ENCODE measurements at regions not wholly inside any gene's neighbourhood (a gene's known extent, or its start where the extent isn't known, plus 50 kb on each side); places are given as distances from the start of the nearest gene placed in this dataset.
A peak's percentile ranks its signal among the peaks of the same experiment; 100 is the strongest.

DNA sequence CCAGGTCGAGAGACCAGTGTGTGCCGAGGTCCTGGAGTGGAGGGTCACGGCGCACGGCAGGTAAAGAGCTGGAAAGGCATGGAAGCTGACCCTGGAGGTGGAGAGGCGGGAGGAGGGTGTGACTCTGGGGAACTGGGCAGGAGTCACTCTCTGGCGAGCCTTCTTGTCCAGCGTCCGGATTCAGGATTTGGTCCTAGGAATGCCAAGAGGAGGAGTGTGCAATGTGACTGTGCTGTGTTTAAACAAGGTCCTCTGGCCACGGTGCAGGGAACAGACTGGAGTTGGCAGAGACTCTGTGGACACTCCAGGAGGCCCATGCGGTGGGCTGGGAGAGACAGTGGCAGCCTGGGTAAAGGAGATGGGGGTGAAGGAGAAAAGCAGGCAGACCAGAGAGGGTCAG, 64.2 kb upstream of the CASZ1 start:
- peak in 1 of 2 experiments; percentile 27 for DNase-seq (ENCODE audit: low read depth in 1 of 2, low spot score in 1 of 2)
- in situ Hi-C loops (cut with HindIII; ENCODE audit: low pct_unique_long_range_greater_than_20kb, low sequenced_read_pairs) = no loop called here
- no peak for TF ChIP-seq JUND (IDR thresholded peaks at IDR 0.05; ENCODE audit: low read depth)

DNA sequence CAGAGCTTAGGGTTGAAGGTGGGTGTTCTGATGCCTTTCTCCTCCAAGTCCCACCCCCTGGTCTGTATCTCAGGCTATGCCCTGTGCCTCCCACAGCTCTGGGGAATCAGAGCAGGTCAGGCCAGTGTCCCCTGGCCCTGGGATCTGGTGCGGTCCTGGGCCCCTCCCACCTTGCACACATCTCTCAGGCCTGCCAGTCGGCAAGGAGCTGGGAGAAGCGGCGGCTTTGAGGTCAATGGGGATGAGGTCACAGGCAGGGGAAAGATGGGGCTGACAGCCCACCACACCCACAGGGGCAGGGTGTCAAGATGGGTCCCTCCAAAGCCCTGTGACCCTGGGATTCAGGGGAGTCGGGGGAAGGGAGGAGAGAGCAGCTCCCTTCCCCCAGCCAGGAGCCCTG, 65.4 kb upstream of the CASZ1 start:
- DNase-seq (ENCODE audit: low read depth in 1 of 2, low spot score in 1 of 2) = no peak
- TF ChIP-seq JUND (IDR thresholded peaks at IDR 0.05; ENCODE audit: low read depth) = no peak
- in situ Hi-C loops (cut with HindIII; ENCODE audit: low pct_unique_long_range_greater_than_20kb, low sequenced_read_pairs) = no loop called here

DNA sequence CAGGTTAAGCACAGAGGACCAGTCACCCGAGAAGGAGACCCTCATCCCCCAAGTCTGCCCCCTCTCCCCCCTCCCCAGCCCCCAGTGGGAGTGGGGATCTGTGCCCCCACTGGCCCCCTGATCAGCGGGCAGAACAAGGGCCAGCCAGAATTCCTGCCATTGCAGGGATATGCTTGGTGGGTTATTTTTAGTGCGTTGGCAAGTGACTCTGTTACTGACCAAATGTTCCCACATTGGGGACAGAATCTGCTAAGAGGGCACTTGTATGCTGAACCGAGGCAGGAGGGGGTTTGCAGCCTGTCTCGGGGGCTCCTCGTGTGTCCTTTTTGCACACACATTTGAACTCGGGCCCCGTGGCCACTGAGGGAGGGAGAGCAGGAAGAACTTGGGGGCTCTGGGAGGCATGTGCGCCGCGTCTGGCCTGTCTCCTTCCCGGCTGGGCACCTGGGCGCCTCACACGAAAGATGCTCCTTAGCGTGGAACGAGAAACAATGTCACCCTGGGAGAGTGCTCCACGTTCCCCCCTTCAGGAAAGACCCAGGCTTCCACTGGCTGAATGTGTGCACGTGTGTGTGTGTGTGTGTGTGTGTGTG, 66.4 kb upstream of the CASZ1 start:
- DNase-seq (ENCODE audit: low read depth in 1 of 2, low spot score in 1 of 2) = no peak
- no peak for TF ChIP-seq JUND (IDR thresholded peaks at IDR 0.05; ENCODE audit: low read depth)
- in situ Hi-C loops (cut with HindIII; ENCODE audit: low pct_unique_long_range_greater_than_20kb, low sequenced_read_pairs) = no loop called here

DNA sequence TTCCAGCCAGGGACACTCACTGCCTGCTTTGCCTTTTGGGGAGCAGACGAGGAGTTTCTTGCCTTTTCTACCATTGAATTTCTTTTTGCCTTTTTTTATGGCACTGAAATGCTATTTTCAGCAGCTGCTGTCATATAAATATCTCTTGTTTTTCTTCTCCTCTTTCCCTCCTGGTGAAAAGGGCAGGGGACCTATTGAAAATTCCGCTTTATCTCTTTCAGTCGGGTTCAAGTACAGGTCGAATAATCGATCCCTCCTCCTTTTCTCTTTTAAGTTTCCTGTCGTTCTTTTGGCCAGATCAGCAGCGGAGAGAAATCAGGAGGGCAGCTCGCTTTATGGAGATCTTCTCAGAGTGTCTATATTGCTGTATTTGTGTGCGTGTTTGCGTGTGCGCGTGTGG, 67.4 kb upstream of the CASZ1 start:
- in situ Hi-C loops (cut with HindIII; ENCODE audit: low pct_unique_long_range_greater_than_20kb, low sequenced_read_pairs) = no loop called here
- no peak for TF ChIP-seq JUND (IDR thresholded peaks at IDR 0.05; ENCODE audit: low read depth)
- no peak for DNase-seq (ENCODE audit: low read depth in 1 of 2, low spot score in 1 of 2)

DNA sequence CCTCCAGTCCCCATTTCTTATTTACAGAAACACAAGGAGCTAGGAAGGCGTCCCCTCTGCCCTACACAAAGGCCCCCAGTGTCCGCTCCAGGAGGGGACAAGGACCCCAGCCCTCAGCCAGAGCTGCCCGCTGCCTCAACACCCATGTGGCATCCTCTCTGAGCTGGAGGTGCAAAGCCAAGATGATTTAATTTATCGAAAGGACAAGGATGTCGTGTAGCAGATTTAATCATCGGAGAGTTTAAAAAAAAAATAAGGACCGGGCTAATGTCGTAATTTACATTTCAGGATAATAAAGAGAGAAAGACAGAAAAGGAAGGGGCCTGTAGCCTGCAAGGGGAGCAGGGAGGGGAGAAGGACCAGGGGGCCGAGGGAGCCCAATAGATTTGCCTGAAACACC, 68.3 kb upstream of the CASZ1 start:
- in situ Hi-C loops (cut with HindIII; ENCODE audit: low pct_unique_long_range_greater_than_20kb, low sequenced_read_pairs) = no loop called here
- no peak for DNase-seq (ENCODE audit: low read depth in 1 of 2, low spot score in 1 of 2)
- TF ChIP-seq JUND (IDR thresholded peaks at IDR 0.05; ENCODE audit: low read depth) = no peak

DNA sequence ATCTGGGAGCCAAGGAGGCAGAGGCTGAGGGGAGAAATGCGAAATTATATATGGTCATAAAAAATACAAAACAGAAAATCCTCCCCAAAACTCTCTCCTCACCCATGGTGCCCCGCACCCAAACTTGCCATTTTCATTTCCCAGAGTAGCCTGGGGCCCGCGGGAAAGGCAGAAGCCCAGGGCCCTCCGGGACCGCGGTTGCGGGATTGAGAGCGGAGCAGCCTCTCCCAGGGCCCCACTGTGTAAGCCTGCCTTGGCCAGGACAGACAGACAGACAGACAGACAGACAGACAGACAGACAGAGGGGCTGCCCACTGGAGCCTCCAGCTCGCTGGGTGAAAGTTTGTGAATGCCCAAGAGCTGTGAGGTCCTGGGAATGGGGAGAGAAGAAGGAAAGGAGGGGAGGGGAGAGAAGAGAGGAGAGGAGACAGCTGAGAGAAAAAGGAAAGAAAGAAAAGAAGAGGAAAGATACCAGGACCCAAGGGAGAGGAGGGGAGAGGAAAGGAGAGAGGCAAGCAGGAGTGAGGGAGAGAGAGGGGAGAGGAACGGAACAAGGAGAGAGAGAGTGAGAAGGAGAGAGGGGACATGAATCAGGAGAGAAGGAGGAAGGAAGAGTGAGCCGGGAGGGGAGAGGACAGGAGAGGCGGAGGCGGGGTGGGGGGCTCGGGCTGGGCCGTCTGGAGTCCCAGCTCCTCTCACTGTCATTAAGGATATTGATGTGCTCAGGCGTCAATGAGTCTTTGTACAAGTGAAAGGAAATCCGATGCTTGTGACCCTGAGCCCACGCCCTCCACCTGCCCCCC, 69.3 kb upstream of the CASZ1 start:
- in situ Hi-C loops (cut with HindIII; ENCODE audit: low pct_unique_long_range_greater_than_20kb, low sequenced_read_pairs) = no loop called here
- TF ChIP-seq JUND (IDR thresholded peaks at IDR 0.05; ENCODE audit: low read depth) = no peak
- DNase-seq (ENCODE audit: low read depth in 1 of 2, low spot score in 1 of 2) = no peak

DNA sequence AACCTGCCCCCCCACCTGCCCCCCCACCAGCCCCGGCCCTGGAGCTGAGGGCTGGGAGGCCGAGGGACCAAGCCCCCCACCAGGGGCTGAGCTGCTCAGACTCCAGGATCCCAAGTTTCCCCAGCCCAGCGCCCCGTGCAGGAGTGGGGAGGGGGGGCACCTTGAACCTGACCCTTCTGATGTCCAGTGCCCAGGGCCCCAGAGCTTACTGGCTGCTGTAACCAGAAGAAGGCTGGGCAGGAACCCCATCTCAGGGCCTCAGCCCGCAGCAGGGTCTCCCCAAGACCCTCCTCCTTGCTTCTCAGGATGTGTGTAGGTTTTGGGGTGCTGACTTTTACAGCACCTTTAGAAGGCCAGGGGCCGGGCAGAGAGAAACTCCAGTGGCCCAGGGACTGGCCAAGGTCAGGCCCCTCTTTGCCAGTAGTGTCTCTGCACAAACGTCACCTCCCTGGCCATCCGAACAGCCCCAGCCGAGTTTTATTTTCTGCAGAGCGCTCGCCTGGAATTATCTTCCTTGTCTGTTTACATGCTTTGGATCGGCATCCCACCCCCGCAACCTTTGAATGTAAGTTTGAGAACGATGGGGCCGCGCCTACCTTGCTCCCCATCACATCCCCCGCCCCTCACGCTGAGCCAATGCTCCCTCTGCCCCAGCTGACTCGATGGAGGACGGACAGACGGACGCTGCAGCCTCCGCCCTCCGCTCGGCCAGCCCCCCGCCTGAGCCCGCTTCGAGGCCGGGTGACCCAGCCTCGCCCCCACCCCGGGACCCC, 70.1 kb upstream of the CASZ1 start:
- DNase-seq (ENCODE audit: low read depth in 1 of 2, low spot score in 1 of 2) = peak in 1 of 2 experiments; percentile 12
- in situ Hi-C loops (cut with HindIII; ENCODE audit: low pct_unique_long_range_greater_than_20kb, low sequenced_read_pairs) = no loop called here
- TF ChIP-seq JUND (IDR thresholded peaks at IDR 0.05; ENCODE audit: low read depth) = no peak

DNA sequence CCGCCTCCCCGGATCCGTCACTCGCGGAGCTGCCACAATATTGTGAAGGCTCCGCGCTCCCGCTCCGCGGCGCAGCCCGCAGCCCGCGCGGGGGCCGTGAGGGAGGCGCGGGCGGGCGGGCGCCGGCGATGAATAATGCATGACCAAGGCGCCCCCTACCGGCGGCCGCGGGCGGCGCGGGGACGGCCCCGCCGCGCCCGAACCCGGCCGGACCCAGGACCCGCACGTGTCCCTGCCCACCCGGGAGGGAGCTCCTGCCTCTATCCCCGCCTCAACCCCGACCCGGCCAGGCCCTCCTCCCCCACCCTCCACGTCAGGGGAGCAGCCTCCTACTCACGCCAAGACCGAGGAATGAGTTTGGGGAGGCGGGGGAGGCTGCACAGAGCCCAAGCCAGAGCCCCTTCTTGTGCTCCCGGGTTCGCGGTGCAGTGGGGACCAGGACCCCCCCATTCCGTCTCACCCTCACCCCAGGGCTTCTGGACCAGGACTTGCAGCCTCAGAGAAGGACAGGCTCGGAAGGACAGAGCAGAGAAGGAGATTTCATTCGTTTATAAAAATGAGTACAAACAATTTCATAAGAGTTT, 70.8 kb upstream of the CASZ1 start:
- DNase-seq (ENCODE audit: low read depth in 1 of 2, low spot score in 1 of 2) = peak; percentile 39 to 67
- no peak for TF ChIP-seq JUND (IDR thresholded peaks at IDR 0.05; ENCODE audit: low read depth)
- in situ Hi-C loops (cut with HindIII; ENCODE audit: low pct_unique_long_range_greater_than_20kb, low sequenced_read_pairs) = no loop called here

DNA sequence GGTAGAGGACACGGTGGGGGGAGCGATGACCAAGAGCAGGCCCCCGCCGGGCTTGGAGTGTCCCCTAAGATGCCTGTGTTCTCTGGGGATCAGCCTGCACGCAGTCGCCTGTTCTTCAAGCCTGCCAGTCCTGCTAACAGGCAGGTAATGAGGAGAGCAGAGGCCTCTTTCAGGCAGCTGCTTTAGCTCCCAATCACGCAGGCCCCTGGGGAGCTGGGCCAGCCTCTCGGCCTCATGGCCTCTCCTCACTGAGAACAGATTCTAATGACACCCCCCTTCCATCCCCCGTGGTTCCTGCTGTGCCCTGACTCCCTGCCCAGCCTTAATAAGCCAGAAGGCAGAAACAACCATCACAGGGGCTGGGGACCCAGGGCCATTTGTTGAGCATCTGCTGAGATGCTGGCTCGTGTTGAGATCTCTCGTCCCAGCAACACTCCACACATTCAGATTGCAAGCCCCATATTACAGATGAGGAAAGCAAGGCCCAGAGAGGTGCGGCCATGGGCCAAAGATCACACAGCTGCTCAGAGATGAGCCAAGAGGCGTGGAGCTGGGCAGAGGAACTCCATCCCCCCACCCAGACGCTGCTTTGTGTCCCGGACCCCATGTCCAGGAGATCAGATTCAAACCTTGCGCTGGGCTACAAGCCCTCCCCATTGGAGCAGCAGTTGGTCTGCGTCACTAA, 71.6 kb upstream of the CASZ1 start:
- TF ChIP-seq JUND (IDR thresholded peaks at IDR 0.05; ENCODE audit: low read depth) = no peak
- in situ Hi-C loops (cut with HindIII; ENCODE audit: low pct_unique_long_range_greater_than_20kb, low sequenced_read_pairs) = no loop called here
- DNase-seq (ENCODE audit: low read depth in 1 of 2, low spot score in 1 of 2) = no peak

DNA sequence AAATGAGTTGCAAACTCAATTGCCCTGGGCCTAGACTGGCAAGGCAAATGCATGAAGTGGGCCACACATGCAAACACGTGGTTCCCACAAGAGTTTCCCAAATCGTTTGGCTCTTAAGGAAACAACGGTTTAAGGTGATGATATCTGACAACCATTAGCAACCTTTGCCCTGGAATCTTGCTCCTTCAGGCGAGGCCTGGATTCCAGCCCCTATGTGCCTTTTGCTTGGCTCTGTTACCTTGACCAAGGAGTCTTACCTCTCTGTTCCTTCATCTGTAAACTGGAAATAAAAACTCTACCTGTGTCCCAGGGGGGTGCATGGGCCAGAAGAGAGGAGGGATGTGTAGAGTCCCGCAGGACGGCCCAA, 72.1 kb upstream of the CASZ1 start:
- in situ Hi-C loops (cut with HindIII; ENCODE audit: low pct_unique_long_range_greater_than_20kb, low sequenced_read_pairs) = no loop called here
- no peak for DNase-seq (ENCODE audit: low read depth in 1 of 2, low spot score in 1 of 2)
- TF ChIP-seq JUND (IDR thresholded peaks at IDR 0.05; ENCODE audit: low read depth) = no peak

DNA sequence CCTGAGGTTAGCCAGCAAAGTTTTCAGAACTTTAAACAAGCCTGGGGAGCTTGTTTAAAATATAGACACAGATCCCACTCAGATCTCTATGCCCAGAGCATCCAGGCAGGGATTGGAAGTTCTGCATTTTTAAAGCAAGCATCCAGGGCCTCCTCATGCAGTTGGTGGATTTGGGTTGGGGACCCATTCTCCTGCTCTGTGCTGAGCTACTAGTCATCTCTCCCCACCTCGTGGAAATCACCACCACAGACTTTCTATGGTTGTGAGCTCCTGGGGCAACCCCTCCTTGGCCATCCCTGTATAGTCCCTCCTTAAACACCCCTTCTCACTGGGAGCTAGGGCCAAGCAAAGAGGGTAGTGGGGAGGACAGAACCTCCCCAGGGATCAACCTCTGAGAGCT, 73.5 kb upstream of the CASZ1 start:
- TF ChIP-seq JUND (IDR thresholded peaks at IDR 0.05; ENCODE audit: low read depth) = no peak
- no peak for DNase-seq (ENCODE audit: low read depth in 1 of 2, low spot score in 1 of 2)
- in situ Hi-C loops (cut with HindIII; ENCODE audit: low pct_unique_long_range_greater_than_20kb, low sequenced_read_pairs) = no loop called here

DNA sequence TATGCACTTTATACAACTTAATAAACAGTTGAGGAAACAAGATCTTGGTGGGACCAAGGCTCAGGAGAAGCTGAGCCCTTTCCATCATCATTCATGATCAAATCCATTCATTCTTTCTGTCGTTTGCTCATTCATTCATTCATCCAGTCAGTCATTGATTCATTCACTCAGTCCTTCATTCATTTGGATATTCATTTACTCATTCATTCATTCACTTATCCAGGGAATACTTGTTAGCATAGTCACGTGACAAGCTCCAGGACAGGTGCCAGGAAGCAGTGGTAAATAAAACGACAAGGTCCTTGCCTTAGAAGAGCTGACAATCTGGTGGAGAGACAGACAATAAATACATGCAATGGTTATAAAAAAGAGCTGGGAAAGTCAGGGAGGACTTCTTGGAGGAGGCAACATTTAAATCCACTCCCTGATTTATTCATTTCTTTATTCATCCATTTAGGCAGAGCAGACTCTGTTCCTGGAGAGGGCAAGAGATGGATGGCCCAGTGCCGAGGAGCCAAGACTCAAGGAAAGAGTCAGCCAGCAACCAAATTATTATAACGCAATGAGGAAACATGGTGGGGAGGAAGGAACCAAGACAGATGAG, 74.1 kb upstream of the CASZ1 start:
- in situ Hi-C loops (cut with HindIII; ENCODE audit: low pct_unique_long_range_greater_than_20kb, low sequenced_read_pairs) = no loop called here
- no peak for TF ChIP-seq JUND (IDR thresholded peaks at IDR 0.05; ENCODE audit: low read depth)
- DNase-seq (ENCODE audit: low read depth in 1 of 2, low spot score in 1 of 2) = no peak

All from T47D (cell line).